ENCODE measurements at regions not wholly inside any gene's neighbourhood (a gene's known extent, or its start where the extent isn't known, plus 50 kb on each side); places are given as distances from the start of the nearest gene placed in this dataset.

- DNase-seq (ENCODE audit: low read depth) = no peak
Observed at GRCh38 chr13:79778741-79779460, 297.9 kb downstream of the NDFIP2 start.

- DNase-seq (ENCODE audit: low read depth) = no peak
Observed at GRCh38 chr13:79777504-79777903, 296.5 kb downstream of the NDFIP2 start.

GRCh38 chr13:79776531-79777295 lies 295.8 kb downstream of the NDFIP2 start:
- no peak for DNase-seq (ENCODE audit: low read depth)

DNA sequence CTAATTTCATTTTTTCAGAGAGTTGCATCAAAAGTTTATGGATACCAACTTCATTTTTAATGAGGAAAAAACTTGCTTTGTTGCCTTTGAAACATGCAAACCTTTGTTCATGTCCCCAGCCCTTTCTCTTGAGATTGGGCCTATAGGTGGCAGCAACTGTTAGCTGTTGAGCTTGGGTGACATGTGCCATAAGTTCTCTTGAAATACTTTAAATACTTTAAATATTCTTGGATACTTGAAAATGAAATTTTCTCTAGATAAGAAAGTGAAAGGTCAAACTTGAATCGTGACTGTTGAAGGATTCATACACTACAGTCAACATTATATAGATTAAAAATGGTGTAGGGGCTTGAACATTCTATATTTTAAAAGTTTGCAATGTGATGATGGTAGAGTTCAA lies 294.9 kb downstream of the NDFIP2 start:
- DNase-seq (ENCODE audit: low read depth) = no peak

- DNase-seq (ENCODE audit: low read depth) = no peak
Observed at GRCh38 chr13:79772811-79773210, 291.9 kb downstream of the NDFIP2 start.

DNA sequence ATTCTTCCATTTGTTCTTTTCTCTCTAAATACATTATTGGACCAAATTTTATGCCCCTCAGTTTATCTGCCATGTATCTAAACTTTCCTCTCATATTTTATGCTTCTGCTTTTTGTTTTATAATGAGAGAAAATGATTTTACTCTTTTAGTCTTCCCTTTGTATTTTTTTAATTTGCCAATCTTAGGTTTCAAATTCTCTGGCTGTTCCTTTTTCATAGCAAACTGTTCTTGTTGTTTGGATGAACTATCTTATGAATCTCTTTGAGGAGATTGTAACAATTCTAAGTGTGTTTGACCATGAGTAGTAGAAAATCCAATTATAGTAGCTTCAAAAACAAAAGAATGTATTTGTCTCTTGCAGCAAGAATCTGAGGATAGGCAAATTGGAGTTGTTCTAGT lies 290.5 kb downstream of the NDFIP2 start:
- no peak for DNase-seq (ENCODE audit: low read depth)

GRCh38 chr13:79770056-79770455 lies 289.1 kb downstream of the NDFIP2 start:
- DNase-seq (ENCODE audit: low read depth) = no peak

DNA sequence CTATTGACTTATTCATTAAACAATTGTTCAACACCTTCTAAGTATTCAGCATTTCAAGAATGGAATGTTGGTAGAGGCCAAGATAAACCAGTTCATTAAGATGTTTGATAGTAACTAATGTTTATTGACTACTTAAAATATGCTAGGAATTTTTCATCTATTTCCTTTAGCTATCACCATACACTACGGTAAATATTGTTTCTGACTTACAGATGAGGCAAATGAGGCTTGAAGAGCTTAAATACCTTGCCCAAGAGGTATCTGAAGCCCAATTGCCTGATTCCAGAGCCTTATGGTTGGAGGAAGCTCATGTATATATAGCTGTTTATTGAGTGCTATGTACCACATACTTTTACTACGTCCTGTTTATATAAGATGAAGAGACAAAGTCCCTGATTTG lies 286.2 kb downstream of the NDFIP2 start:
- DNase-seq (ENCODE audit: low read depth) = no peak

DNA sequence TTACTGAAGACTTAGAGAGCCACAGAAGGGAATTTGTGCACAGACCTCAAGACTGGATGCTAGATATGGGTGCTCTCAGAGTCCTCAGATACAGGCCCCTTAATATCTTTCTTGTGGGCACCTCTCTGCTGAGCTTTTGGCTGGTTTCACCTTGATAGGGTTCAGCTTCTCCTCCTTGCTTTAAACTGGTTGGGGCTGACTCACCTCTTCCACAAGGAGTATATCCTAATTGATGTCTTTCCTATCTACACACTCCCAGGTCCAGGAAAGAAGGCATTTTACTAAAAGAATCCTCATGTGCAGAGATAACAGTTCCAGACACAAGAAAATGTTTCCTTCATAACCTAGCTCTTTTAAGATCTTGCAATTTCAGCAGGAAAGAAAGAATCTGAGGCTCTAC lies 284.4 kb downstream of the NDFIP2 start:
- no peak for DNase-seq (ENCODE audit: low read depth)

DNA sequence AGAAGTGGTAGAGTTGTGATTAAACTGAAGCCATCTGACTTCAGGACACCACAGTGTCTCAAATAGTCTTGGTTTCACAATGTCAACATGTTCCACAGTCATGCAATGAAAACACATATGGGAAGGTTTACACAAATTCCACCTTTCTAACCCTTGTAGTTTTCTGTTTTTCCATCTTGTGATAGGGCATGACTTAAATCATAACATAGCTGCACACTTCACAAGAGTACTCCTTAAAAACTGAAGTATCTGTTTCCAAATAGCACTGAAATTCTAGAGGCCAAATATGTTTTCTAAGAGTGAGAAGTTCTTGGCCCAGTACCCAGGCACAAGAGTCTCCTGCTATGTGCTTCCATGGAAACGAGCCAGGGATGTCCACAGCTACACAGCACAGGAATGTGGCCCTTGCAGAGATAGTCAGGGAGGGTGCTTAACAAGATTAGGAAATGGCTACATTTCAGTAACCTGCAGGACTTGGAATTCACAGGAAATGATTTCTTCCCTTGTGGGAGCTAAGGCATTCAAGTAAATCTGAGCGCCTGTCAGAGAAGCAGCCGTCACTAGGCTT lies 269.1 kb downstream of the NDFIP2 start:
- DNase-seq (ENCODE audit: low read depth) = no peak

GRCh38 chr13:79749566-79749965 lies 268.6 kb downstream of the NDFIP2 start:
- DNase-seq (ENCODE audit: low read depth) = no peak

DNA sequence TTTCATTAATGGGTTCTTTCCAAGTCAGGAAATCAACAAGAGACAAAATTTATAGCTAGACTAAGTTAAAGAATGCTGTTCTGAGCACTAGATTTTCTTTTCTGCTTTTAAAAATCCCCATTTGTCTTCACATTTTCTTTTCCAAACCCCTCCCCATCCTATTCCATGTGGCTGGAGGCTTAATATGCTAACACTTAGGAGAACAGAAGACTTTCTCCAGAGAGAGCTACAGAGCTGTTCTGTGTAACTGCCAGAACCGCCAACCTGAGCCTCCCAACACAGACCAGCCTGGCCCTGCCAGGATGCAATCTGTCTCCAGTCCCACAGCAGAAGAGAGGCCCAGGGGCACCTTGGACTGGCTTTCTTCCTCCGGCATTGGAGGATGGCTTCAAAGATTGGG lies 264.1 kb downstream of the NDFIP2 start:
- DNase-seq (ENCODE audit: low read depth) = no peak

GRCh38 chr13:79742923-79743322 lies 262.0 kb downstream of the NDFIP2 start:
- no peak for DNase-seq (ENCODE audit: low read depth)

DNA sequence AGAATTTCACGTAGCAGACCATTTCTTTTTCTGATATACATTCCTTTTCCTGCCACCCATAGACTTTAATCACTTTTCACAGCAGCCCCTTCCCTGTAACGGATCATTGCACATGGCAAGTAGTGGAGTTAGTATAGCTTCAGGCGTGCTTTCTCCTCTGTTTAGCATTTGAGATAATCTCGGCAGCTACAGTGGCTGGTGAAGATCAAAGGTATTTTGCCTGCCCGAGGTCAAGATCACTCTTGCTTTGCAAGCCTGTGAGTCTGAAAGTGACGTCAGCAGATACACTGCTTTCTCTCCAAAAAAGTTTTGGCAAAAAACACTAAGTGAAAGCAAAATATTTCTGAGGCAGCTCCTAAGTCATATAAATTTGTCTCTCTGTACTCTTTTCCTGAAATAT lies 260.0 kb downstream of the NDFIP2 start:
- no peak for DNase-seq (ENCODE audit: low read depth)

- DNase-seq (ENCODE audit: low read depth) = no peak
Observed at GRCh38 chr13:79736356-79736755, 255.4 kb downstream of the NDFIP2 start.

DNA sequence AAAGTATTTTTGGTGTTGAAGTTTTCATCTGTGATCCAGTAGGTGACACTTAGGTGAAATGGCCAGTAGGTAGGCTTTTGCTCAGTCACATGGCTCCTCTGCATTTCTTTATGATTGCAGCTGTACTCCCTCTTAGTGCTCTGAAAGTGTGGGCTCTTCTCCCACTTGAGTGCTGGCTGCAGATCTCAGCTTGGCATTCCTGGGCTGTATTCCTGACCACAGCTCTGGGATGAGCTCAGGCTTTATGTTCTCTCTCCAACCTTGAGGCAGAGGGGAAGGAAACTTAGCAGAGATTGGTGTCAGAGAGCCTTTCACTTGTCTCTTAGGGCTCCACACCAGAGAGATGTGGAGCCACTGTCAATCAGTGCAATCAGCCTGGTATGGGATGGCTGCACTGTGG lies 254.3 kb downstream of the NDFIP2 start:
- DNase-seq (ENCODE audit: low read depth) = no peak

GRCh38 chr13:79727086-79727485 lies 246.1 kb downstream of the NDFIP2 start:
- DNase-seq (ENCODE audit: low read depth) = no peak

DNA sequence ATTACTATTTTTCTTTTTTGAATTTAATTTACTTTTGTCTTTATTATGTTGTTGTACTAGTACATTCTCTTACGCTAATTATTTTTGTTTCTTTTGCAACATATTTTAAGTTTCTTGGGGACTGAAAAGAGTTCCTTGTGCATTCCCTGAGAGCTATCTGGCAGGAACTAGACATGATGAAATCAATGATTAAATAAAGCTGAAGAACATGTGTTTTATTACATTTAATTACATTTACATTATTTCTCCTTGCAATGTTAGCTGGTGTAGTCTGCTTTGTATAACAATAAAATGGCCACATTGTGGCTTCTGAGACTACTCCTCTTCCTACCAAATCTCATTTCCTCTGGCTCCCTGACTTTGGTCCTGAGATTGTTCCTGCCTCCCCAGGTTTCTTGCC lies 244.9 kb downstream of the NDFIP2 start:
- no peak for DNase-seq (ENCODE audit: low read depth)

DNA sequence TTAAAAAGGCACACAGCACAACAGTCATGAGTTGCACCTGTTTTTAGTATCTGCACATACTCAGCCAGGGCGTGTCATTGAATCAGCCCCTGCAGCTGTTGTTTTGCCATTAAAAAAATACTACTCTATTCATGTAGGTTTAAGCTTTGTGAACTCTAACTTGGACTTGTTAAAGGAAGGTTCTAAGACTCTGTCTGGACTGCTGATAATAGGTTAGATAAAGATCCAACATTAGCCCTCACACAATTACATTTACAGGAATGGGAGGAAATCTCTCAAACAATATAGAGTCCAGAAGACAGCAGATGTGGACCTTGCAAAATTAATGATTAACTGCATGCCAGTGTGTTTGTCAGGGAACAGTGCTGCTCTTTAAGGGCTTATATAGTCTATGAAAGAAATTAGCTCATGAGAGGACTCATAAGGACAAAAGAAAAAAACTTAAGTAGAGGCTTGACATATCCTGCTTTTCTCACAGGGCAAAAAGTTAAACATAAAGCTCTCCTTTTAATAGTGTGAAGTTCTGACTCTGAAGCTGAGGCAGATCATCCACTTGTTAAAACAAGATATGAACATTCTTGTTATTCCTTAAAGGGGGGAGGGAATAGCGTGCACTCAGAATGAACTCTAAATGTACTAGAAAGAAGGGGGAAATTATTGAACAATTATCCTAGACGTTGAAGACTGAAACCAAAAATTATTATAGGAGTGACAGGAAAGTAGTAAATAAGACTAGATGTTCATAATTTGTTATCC lies 243.6 kb downstream of the NDFIP2 start:
- no peak for DNase-seq (ENCODE audit: low read depth)

DNA sequence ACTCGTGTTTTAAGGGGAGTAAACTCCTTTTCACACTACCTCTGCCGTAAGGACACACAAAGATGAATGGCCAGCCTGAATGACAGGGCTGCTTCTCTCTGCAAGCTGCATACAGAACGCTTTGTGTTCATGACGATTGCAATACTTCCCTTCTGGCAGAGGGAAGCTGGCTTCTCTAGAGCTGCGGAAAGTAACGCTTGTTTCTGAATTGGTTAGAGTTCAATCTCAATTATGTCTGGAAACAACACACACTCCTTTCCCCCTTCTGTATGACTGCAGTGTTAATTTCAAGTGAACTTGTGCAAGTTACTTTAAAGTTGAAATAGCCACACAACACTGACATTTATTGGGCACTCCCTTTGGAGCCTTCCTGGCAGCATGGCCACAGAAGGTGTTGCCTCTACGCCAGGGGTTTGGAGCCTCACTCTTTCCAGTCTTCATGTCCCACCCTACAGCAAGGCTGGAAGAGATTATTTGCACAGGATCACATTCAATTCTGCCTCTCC lies 242.6 kb downstream of the NDFIP2 start:
- DNase-seq (ENCODE audit: low read depth) = no peak

DNA sequence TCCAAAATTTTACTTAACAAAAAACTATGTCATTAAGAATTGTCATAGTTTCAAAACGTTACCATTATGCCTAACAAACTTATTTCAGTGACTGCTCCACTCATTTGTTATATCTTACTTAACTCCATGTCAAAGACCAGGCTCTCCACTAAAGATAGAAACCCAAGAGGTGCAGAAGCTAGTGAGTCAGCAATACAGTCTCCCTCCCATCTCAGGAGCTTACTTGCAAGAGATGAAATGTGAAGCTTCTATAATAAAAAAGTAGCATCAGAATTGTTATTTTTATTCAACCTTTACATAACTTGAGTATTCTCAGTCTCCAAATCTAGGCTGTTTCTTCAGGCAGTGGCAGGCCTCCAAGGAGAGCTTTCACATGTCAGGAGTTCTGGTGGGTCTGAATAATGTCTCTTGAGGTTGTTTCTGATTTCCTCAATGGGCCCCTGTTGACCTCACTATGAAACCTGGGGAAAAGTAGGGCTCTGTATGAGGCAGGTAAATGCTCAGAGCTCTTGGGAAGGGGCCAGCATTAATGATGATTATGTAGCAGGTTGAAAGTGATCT lies 242.0 kb downstream of the NDFIP2 start:
- DNase-seq (ENCODE audit: low read depth) = no peak

GRCh38 chr13:79716191-79716590 lies 235.2 kb downstream of the NDFIP2 start:
- DNase-seq (ENCODE audit: low read depth) = no peak
